HEK293 (cell line): ENCODE measurements at regions not wholly inside any gene's neighbourhood (a gene's known extent, or its start where the extent isn't known, plus 50 kb on each side); places are given as distances from the start of the nearest gene placed in this dataset.

ENCODE experiments used
- CTCF ChIA-PET: fragments of 350-600 bp; formaldehyde crosslinking; extraction: SDS; loops from one replicate; lab custom pipeline; 2021; ENCODE audit warnings: antibody characterized with exemption; lab: Yijun Ruan, JAX
- POLR2A ChIA-PET: fragments of 300-600 bp; formaldehyde crosslinking; extraction: SDS; loops from one replicate; lab custom pipeline; 2020; ENCODE audit warnings: antibody characterized with exemption, inconsistent platforms; lab: Yijun Ruan, JAX
- H3K27ac ChIP-seq: fragments of 200-500 bp; sonication (Bioruptor generic); 2 replicates; pipeline ENCODE4 v1.5.1; 2014; ENCODE audit warnings: low read depth, low read length, control low read depth, inconsistent platforms; ENCODE audit errors: extremely low read depth
- H3K36me3 ChIP-seq, 2 experiments: fragments of 200-500 bp in 1 of 2; sonication (Bioruptor generic) in 1 of 2; 1 replicate in 1 of 2; 2 replicates in 1 of 2; pipeline ENCODE4 v1.5.1; 2014 to 2017; ENCODE audit warnings: inconsistent platforms in 2 of 2, low read length in 2 of 2; ENCODE audit not compliant: control insufficient read depth in 2 of 2, insufficient read depth in 1 of 2
- H3K4me1 ChIP-seq: fragments of 200-500 bp; sonication (Bioruptor generic); 2 replicates; pipeline ENCODE4 v1.5.1; 2014; ENCODE audit warnings: mild to moderate bottlenecking, low read length, inconsistent platforms; ENCODE audit not compliant: control insufficient read depth, insufficient read depth
- H3K4me3 ChIP-seq: 2 replicates; pipeline ENCODE4 v1.5.1; 2011; ENCODE audit warnings: low read depth, mild to moderate bottlenecking, control low read depth, low read length, moderate library complexity
- H3K9me3 ChIP-seq: fragments of 200-500 bp; sonication (Bioruptor generic); 2 replicates; pipeline ENCODE4 v1.5.1; 2014; ENCODE audit warnings: low read depth, low read length, inconsistent platforms; ENCODE audit not compliant: control insufficient read depth, insufficient read depth
- ATF2 ChIP-seq: fragments of 450-650 bp; formaldehyde crosslinking; IDR thresholded peaks from 2 replicates; pipeline ENCODE4 v1.5.1; 2016; ENCODE audit warnings: missing biosample characterization, missing genetic modification characterization, low read depth
- BCL11A ChIP-seq: fragments of 450-650 bp; formaldehyde crosslinking; IDR thresholded peaks from 2 replicates; pipeline ENCODE4 v1.5.1; 2016; ENCODE audit warnings: low read depth, missing biosample characterization, missing genetic modification characterization
- PRDM1 ChIP-seq: fragments of 450-650 bp; formaldehyde crosslinking; IDR thresholded peaks from 2 replicates; pipeline ENCODE4; 2016; ENCODE audit warnings: missing biosample characterization, missing genetic modification characterization
- REPIN1 ChIP-seq: fragments of 450-650 bp; formaldehyde crosslinking; IDR thresholded peaks from 2 replicates; pipeline ENCODE4 v1.5.1; 2017; ENCODE audit warnings: missing biosample characterization, missing genetic modification characterization, low read depth
- SCRT2 ChIP-seq: fragments of 450-650 bp; formaldehyde crosslinking; IDR thresholded peaks from 2 replicates; pipeline ENCODE4 v1.5.1; 2016; ENCODE audit warnings: missing biosample characterization, missing genetic modification characterization
- ZBTB21 ChIP-seq: fragments of 450-650 bp; formaldehyde crosslinking; IDR thresholded peaks from 2 replicates; pipeline ENCODE4 v1.5.1; 2017; ENCODE audit warnings: missing biosample characterization, missing genetic modification characterization
- ZBTB7A ChIP-seq: fragments of 450-650 bp; formaldehyde crosslinking; IDR thresholded peaks from 2 replicates; pipeline ENCODE4 v1.5.1; 2016; ENCODE audit warnings: low read depth, missing biosample characterization, missing genetic modification characterization
- ZFHX2 ChIP-seq: fragments of 450-650 bp; formaldehyde crosslinking; conservative IDR thresholded peaks from 2 replicates; pipeline ENCODE4 v1.5.1; 2016; ENCODE audit warnings: missing biosample characterization, missing genetic modification characterization
- ZNF138 ChIP-seq: fragments of 450-650 bp; formaldehyde crosslinking; IDR thresholded peaks from 2 replicates; pipeline ENCODE4 v1.5.1; 2016; ENCODE audit warnings: missing biosample characterization, missing genetic modification characterization, borderline replicate concordance
- ZNF239 ChIP-seq: fragments of 450-650 bp; formaldehyde crosslinking; IDR thresholded peaks from 2 replicates; pipeline ENCODE4 v1.5.1; 2016; ENCODE audit warnings: missing biosample characterization, missing genetic modification characterization
- ZNF324 ChIP-seq: fragments of 450-650 bp; formaldehyde crosslinking; IDR thresholded peaks from 2 replicates; pipeline ENCODE4 v1.5.1; 2016; ENCODE audit warnings: missing biosample characterization, missing genetic modification characterization
- ZNF423 ChIP-seq: fragments of 450-650 bp; formaldehyde crosslinking; IDR thresholded peaks from 2 replicates; pipeline ENCODE4 v1.5.1; 2016; ENCODE audit warnings: missing biosample characterization, missing genetic modification characterization
- ZNF449 ChIP-seq: fragments of 450-650 bp; formaldehyde crosslinking; IDR thresholded peaks from 2 replicates; pipeline ENCODE4 v1.5.1; 2017; ENCODE audit warnings: missing biosample characterization, mild to moderate bottlenecking, missing genetic modification characterization, moderate library complexity
- ZNF585B ChIP-seq: fragments of 450-650 bp; formaldehyde crosslinking; IDR thresholded peaks from 2 replicates; pipeline ENCODE4 v1.5.1; 2016; ENCODE audit warnings: missing biosample characterization, missing genetic modification characterization
- ZNF621 ChIP-seq: fragments of 450-650 bp; formaldehyde crosslinking; IDR thresholded peaks from 2 replicates; pipeline ENCODE4 v1.5.1; 2017; ENCODE audit warnings: missing biosample characterization, missing genetic modification characterization
- ZNF623 ChIP-seq: fragments of 450-650 bp; formaldehyde crosslinking; IDR thresholded peaks from 2 replicates; pipeline ENCODE4 v1.5.1; 2016; ENCODE audit warnings: missing biosample characterization, missing genetic modification characterization
- ZNF692 ChIP-seq: fragments of 450-650 bp; formaldehyde crosslinking; IDR thresholded peaks from 2 replicates; pipeline ENCODE4 v1.5.1; 2016; ENCODE audit warnings: missing biosample characterization, missing genetic modification characterization
- TF ChIP-seq, protein P1 (sequence below): fragments of 450-650 bp; formaldehyde crosslinking; IDR thresholded peaks from 2 replicates; pipeline ENCODE4 v1.5.1; 2016; ENCODE audit warnings: missing biosample characterization, missing genetic modification characterization
- TF ChIP-seq, protein P2 (sequence below): fragments of 450-650 bp; formaldehyde crosslinking; IDR thresholded peaks from 2 replicates; pipeline ENCODE4 v1.5.1; 2016; ENCODE audit warnings: missing biosample characterization, missing genetic modification characterization, low read depth
- TF ChIP-seq, protein P3 (sequence below): fragments of 450-650 bp; formaldehyde crosslinking; IDR thresholded peaks from 2 replicates; pipeline ENCODE4 v1.5.1; 2016; ENCODE audit warnings: missing biosample characterization, missing genetic modification characterization

- TF ChIP-seq ZBTB7A (tag by site-specific recombination) = no peak
- TF ChIP-seq, protein P1, sequence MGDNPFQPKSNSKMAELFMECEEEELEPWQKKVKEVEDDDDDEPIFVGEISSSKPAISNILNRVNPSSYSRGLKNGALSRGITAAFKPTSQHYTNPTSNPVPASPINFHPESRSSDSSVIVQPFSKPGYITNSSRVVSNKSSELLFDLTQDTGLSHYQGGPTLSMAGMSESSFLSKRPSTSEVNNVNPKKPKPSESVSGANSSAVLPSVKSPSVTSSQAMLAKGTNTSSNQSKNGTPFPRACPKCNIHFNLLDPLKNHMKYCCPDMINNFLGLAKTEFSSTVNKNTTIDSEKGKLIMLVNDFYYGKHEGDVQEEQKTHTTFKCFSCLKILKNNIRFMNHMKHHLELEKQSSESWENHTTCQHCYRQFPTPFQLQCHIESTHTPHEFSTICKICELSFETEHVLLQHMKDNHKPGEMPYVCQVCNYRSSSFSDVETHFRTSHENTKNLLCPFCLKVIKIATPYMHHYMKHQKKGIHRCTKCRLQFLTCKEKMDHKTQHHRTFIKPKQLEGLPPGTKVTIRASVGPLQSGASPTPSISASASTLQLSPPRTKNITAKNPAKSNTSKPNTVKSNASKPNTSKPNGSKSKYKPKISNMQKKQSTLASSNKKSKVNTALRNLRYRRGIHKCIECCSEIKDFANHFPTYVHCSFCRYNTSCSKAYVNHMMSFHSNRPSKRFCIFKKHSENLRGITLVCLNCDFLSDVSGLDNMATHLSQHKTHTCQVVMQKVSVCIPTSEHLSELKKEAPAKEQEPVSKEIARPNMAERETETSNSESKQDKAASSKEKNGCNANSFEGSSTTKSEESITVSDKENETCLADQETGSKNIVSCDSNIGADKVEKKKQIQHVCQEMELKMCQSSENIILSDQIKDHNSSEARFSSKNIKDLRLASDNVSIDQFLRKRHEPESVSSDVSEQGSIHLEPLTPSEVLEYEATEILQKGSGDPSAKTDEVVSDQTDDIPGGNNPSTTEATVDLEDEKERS (tag by site-specific recombination) = no peak
- no peak for TF ChIP-seq ATF2
- no peak for TF ChIP-seq ZNF621 (tag by site-specific recombination)
- TF ChIP-seq SCRT2 (tag by site-specific recombination) = no peak
- no peak for TF ChIP-seq ZNF692
- TF ChIP-seq REPIN1 = no peak
- no peak for TF ChIP-seq ZNF138
- TF ChIP-seq ZNF623 = no peak
- TF ChIP-seq, protein P2, sequence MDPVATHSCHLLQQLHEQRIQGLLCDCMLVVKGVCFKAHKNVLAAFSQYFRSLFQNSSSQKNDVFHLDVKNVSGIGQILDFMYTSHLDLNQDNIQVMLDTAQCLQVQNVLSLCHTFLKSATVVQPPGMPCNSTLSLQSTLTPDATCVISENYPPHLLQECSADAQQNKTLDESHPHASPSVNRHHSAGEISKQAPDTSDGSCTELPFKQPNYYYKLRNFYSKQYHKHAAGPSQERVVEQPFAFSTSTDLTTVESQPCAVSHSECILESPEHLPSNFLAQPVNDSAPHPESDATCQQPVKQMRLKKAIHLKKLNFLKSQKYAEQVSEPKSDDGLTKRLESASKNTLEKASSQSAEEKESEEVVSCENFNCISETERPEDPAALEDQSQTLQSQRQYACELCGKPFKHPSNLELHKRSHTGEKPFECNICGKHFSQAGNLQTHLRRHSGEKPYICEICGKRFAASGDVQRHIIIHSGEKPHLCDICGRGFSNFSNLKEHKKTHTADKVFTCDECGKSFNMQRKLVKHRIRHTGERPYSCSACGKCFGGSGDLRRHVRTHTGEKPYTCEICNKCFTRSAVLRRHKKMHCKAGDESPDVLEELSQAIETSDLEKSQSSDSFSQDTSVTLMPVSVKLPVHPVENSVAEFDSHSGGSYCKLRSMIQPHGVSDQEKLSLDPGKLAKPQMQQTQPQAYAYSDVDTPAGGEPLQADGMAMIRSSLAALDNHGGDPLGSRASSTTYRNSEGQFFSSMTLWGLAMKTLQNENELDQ (tag by site-specific recombination) = no peak
- TF ChIP-seq ZBTB21 (tag by site-specific recombination) = no peak
- TF ChIP-seq ZNF423 (tag by site-specific recombination) = no peak
- TF ChIP-seq BCL11A (tag by site-specific recombination) = no peak
- TF ChIP-seq ZNF449 (tag by site-specific recombination) = no peak
- TF ChIP-seq ZNF585B = no peak
- no peak for TF ChIP-seq ZNF324 (tag by site-specific recombination)
- no peak for TF ChIP-seq PRDM1 (tag by site-specific recombination)
- TF ChIP-seq, protein P3, sequence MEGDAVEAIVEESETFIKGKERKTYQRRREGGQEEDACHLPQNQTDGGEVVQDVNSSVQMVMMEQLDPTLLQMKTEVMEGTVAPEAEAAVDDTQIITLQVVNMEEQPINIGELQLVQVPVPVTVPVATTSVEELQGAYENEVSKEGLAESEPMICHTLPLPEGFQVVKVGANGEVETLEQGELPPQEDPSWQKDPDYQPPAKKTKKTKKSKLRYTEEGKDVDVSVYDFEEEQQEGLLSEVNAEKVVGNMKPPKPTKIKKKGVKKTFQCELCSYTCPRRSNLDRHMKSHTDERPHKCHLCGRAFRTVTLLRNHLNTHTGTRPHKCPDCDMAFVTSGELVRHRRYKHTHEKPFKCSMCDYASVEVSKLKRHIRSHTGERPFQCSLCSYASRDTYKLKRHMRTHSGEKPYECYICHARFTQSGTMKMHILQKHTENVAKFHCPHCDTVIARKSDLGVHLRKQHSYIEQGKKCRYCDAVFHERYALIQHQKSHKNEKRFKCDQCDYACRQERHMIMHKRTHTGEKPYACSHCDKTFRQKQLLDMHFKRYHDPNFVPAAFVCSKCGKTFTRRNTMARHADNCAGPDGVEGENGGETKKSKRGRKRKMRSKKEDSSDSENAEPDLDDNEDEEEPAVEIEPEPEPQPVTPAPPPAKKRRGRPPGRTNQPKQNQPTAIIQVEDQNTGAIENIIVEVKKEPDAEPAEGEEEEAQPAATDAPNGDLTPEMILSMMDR = no peak
- TF ChIP-seq ZNF239 = no peak
- no peak for TF ChIP-seq ZFHX2
- Histone ChIP-seq H3K27ac (no peak overlapping the region), H3K9me3 (no peaks in the 10 kb centered on the region), H3K36me3 (no peaks in the 10 kb centered on the region), H3K4me1 (no peaks in the 10 kb centered on the region), H3K4me3 (no peak overlapping the region)
- POLR2A ChIA-PET = interaction anchor here (0.6 kb wide), 1 partner anchor 236 kb away, joined by 5 read pairs; no protein-coding TSS in a partner anchor
- CTCF ChIA-PET = interaction anchor here (0.6 kb wide), 1 partner anchor 421 kb away, joined by 4 read pairs; no protein-coding TSS in a partner anchor
These were observed 196.9 kb downstream of the PRL start for GRCh38 chr6:22099923-22100322.
